ENCODE measurements at regions not wholly inside any gene's neighbourhood (a gene's known extent, or its start where the extent isn't known, plus 50 kb on each side); places are given as distances from the start of the nearest gene placed in this dataset.
"Not testable (repeated sequence)": the region's sequence is repeated elsewhere in the genome, so short reads cannot be mapped to it uniquely, and the experiment has no call there.

DNA sequence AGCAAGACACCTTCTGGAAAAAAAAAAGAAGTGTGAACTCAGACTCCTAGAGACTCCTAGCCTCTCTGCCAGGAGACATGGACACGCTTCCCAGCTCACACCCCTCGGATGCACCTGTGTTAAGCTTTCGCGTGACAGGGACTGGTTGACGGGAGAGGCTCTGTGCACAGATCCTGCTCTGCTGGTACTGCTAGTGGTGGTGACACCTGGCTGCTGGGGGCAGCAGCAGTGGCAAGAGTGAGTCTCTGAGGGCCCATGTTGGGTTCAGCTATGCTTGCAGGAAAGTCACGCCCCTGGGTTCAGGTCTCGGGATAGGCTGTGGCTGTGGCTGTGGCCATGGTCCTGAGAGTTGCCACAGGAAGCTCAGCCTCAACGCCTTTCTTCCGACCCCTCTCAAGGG, 81.1 kb downstream of the XRCC2 start:
- H3K4me3 ChIP-seq (ENCODE audit: low read length), result no peak overlapping the region
- no peak for DNase-seq (ENCODE audit: low read depth)
- TF ChIP-seq, protein P1, sequence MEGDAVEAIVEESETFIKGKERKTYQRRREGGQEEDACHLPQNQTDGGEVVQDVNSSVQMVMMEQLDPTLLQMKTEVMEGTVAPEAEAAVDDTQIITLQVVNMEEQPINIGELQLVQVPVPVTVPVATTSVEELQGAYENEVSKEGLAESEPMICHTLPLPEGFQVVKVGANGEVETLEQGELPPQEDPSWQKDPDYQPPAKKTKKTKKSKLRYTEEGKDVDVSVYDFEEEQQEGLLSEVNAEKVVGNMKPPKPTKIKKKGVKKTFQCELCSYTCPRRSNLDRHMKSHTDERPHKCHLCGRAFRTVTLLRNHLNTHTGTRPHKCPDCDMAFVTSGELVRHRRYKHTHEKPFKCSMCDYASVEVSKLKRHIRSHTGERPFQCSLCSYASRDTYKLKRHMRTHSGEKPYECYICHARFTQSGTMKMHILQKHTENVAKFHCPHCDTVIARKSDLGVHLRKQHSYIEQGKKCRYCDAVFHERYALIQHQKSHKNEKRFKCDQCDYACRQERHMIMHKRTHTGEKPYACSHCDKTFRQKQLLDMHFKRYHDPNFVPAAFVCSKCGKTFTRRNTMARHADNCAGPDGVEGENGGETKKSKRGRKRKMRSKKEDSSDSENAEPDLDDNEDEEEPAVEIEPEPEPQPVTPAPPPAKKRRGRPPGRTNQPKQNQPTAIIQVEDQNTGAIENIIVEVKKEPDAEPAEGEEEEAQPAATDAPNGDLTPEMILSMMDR (conservative IDR thresholded peaks at IDR 0.05; ENCODE audit: low read depth, low read length), result no peak

DNA sequence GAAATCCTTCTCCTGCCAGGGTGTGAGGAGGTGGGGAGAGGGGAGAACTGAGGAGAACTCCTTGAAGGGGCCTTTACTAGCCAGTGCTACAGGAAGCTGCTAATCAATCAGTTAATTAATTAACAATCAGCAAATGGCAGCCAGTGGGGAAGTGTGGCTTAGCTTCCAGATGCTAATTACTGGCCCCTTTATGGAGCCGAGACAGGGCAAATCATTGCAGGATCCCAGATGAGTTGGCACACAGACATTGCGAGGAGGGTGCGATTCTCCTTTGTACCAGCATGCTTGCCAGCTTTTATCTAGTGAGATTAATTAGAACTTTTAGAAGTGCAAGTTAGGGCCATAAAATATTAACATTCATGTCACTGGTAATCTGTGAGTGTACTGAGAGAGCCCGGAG, 84.0 kb downstream of the XRCC2 start:
- no peak for DNase-seq (ENCODE audit: low read depth)
- TF ChIP-seq, protein P1 (conservative IDR thresholded peaks at IDR 0.05; ENCODE audit: low read depth, low read length), result no peak
- no peak overlapping the region for H3K4me3 ChIP-seq (ENCODE audit: low read length)

DNA sequence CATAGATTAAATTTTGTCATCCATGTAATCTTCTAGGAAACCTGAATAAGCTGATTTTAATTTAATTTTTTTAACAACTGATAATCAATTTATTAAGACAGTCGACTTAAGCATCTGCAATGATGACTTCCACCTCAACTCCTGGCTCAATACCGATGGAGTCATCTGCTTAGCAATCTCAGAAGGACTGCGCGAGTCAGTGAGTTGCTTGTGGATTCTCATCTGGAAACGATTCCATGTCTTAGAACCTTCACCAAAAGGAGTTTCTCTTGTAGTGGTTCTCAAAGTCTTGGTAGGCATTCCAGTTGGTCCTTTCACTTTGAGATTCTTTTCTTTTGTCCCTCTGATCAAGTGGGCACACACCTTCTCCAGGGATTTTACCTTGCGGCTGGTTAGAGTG, 85.5 kb downstream of the XRCC2 start:
- no peak for DNase-seq (ENCODE audit: low read depth)
- TF ChIP-seq, protein P1 (conservative IDR thresholded peaks at IDR 0.05; ENCODE audit: low read depth, low read length), result no peak
- H3K4me3 ChIP-seq (ENCODE audit: low read length), result no peak overlapping the region

DNA sequence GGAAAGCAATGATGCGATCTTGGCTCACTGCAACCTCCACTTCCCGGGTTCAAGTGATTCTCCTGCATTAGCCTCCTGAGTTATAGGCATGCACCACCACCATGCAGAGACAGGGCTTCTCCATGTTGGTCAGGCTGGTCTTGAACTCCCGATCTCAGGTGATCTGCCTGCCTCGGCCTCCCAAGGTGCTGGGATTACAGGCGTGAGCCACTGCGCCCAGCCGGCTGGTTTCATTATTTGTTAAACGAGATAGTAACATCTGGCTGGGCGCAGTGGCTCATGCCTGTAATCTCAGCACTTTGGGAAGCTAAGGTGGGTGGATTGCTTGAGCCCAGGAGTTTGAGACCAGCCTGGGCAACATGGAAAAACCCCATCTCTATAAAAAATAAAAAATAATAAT, 86.1 kb downstream of the XRCC2 start:
- not testable (repeated sequence) for DNase-seq (ENCODE audit: low read depth); H3K4me3 ChIP-seq (ENCODE audit: low read length)

DNA sequence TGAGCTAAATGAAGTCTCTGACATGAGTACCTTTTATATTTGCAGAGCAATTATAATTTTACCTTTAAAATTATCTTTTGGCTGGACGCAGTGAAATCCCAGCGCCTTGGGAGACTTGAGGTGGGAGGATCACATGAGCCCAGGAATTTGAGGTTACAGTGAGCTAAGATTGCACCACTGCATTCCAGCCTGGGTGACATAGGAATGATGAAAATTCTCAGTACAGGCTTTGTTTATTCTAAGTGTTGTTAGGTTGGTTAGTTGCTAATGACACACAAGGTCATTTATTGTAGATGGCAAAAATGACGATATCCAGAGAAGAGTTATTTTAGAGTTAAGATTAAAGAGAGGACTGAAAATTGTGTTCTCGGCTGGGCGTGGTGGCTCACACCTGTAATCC, 87.6 kb downstream of the XRCC2 start:
- H3K4me3 ChIP-seq (ENCODE audit: low read length), result no peak overlapping the region
- peak; percentile 86 for DNase-seq (ENCODE audit: low read depth)
- TF ChIP-seq, protein P1 (conservative IDR thresholded peaks at IDR 0.05; ENCODE audit: low read depth, low read length), result no peak

DNA sequence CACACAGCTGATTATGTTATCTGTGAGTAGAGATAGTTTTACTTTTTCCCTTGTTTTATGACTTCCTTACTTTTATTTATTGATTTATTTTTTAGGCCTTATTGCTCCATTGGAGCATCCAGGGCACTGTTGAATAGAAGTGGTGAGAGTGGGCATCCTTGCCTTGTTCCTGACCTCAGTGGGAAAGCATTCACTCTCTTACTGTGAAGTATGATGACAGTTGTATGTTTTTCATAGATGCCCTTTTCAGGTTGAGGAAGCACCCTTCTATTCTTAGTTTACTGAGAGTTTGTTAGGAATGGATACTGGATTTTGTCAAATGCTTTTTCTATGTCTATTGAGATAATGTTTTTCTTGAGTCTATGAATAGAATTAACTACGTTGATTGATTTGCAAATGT, 88.6 kb downstream of the XRCC2 start:
- no peak for DNase-seq (ENCODE audit: low read depth)
- TF ChIP-seq, protein P1 (conservative IDR thresholded peaks at IDR 0.05; ENCODE audit: low read depth, low read length), result no peak
- H3K4me3 ChIP-seq (ENCODE audit: low read length), result no peak overlapping the region

DNA sequence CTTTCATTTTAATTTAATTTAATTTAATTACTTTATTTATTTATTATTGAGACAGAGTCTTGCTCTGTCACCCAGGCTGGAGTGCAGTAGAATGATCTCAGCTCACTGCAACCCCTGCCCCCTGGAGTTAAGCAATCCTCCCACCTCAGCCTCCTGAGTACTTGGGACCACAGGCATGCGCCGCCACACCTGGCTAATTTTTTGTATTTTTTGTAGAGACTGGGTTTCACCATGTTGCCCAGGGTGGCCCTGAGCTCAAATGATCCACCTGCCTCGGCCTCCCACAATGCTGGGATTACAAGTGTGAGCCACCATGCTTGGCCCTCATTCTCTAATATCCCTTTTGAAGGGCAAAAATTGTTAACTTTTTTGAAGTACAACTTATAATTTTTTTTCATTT, 92.9 kb downstream of the XRCC2 start:
- H3K4me3 ChIP-seq (ENCODE audit: low read length), result no peak overlapping the region
- no peak for DNase-seq (ENCODE audit: low read depth)
- TF ChIP-seq, protein P1 (conservative IDR thresholded peaks at IDR 0.05; ENCODE audit: low read depth, low read length), result no peak

DNA sequence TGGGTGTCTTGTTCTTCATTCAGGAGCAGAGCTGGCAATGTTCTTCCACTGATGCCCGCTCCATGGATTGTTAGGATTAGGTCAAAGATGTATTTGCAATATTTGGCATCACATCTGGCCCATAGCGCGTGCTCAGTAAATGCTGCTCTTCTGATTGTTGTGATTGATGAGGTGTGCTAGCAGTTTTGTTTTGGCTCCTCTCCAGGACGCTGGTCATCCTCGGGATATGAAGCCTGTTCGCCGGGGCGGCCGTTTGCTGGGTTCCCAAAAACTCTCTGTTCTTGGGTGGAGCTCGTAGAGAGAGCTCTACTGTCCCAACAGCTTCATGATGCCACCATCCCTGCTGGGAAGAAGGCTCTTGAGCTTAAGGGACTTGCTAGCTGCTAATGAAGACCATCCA, 96.9 kb downstream of the XRCC2 start:
- DNase-seq (ENCODE audit: low read depth), result no peak

More for the DNA sequence above, 96.9 kb downstream of the XRCC2 start:
- TF ChIP-seq, protein P1 (conservative IDR thresholded peaks at IDR 0.05; ENCODE audit: low read depth, low read length), result no peak
- H3K4me3 ChIP-seq (ENCODE audit: low read length), result no peak overlapping the region

All from retinal pigment epithelial cell (primary cell).